ENCODE measurements at regions not wholly inside any gene's neighbourhood (a gene's known extent, or its start where the extent isn't known, plus 50 kb on each side); places are given as distances from the start of the nearest gene placed in this dataset.

- H3K27ac ChIP-seq (ENCODE audit: low read depth, low read length) = no peak overlapping the region
- H4K8ac ChIP-seq (ENCODE audit: extremely low read depth, insufficient read depth, low read length) = no peak overlapping the region
- H3K9ac ChIP-seq (replicated peaks in 1 of 4; ENCODE audit: extremely low read depth in 1 of 4, low read depth in 3 of 4, low read length in 3 of 4) = no peak overlapping the region
- H3K23ac ChIP-seq (ENCODE audit: insufficient read length) = no peak overlapping the region
- no peak overlapping the region for H2BK15ac ChIP-seq (ENCODE audit: low read length)
- H3K36me3 ChIP-seq (ENCODE audit: control insufficient read depth in 2 of 4, insufficient read depth in 4 of 4, low read length in 3 of 4) = no peaks in the 10 kb centered on the region
- H3K4me1 ChIP-seq (replicated peaks in 1 of 4; ENCODE audit: control insufficient read depth in 3 of 4, insufficient read depth in 4 of 4, low read length in 3 of 4) = peaks cover 0 to 5% (median under 1%) of the 10 kb centered on the region in 4 experiments; a peak in 3 of 7 replicates
- no peak overlapping the region for H3K4ac ChIP-seq (replicated peaks; ENCODE audit: insufficient read length, low read depth, low read length)
- H4K91ac ChIP-seq (replicated peaks; ENCODE audit: insufficient read length, low read length) = no peak overlapping the region
- H2AK5ac ChIP-seq (ENCODE audit: low read depth, low read length) = no peak overlapping the region
- FAIRE-seq = no peak
- H3K18ac ChIP-seq (ENCODE audit: extremely low read depth, low read length) = no peak overlapping the region
- no peak overlapping the region for H3K14ac ChIP-seq (ENCODE audit: insufficient read length)
- 90% methylated on average over 5 of the region's 5 CpGs; no CpG with 5 or more reads in 1 of the 2 experiments for WGBS, 2 experiments (ENCODE audit: extremely low coverage in 1 of 2, insufficient coverage in 1 of 2, insufficient read length in 1 of 2, insufficient replicate concordance in 2 of 2, low coverage in 1 of 2, low lambda C conversion rate in 2 of 2, missing lambda C conversion rate in 1 of 2)
- H3K9me3 ChIP-seq (ENCODE audit: insufficient read depth in 2 of 2, low read depth in 1 of 2, low read length in 1 of 2) = no peaks in the 10 kb centered on the region
- no peak overlapping the region for H3K56ac ChIP-seq (replicated peaks; ENCODE audit: insufficient read length, low read depth, low read length)
- H4K5ac ChIP-seq (ENCODE audit: insufficient read length, low read depth, low read length) = no peak overlapping the region
- H2AFZ ChIP-seq (ENCODE audit: low read length) = no peak overlapping the region
- no peak for TF ChIP-seq POLR2A (IDR thresholded peaks at IDR 0.05; ENCODE audit: control extremely low read depth in 1 of 2, low read depth in 2 of 2, low read length in 2 of 2)
- TF ChIP-seq HDAC2 (IDR thresholded peaks at IDR 0.05; ENCODE audit: borderline replicate concordance in 1 of 2, low read depth in 2 of 2, low read length in 2 of 2) = no peak
- no peak for TF ChIP-seq JUN (IDR thresholded peaks at IDR 0.05; ENCODE audit: low read depth, low read length)
- TF ChIP-seq CHD2 (IDR thresholded peaks at IDR 0.05; ENCODE audit: low read length) = no peak
- no peak for TF ChIP-seq GABPA (IDR thresholded peaks at IDR 0.05; ENCODE audit: borderline replicate concordance, insufficient read depth, low read length)
- TF ChIP-seq SIN3A (conservative IDR thresholded peaks at IDR 0.05 in 1 of 2, IDR thresholded peaks at IDR 0.05 in 1 of 2; ENCODE audit: low read depth in 1 of 2, low read length in 2 of 2) = no peak
- TF ChIP-seq CTBP2 (IDR thresholded peaks at IDR 0.05; ENCODE audit: borderline replicate concordance, insufficient read depth, insufficient read length, low read length) = no peak
- peaks cover 10% of the 10 kb centered on the region for H3K79me1 ChIP-seq (ENCODE audit: low read depth, low read length)
- peaks cover 0 to 83% of the 10 kb centered on the region in 2 experiments; a peak in 3 of 4 replicates for H3K79me2 ChIP-seq (ENCODE audit: control insufficient read depth in 1 of 2, insufficient read depth in 2 of 2, low read length in 2 of 2)
- no peak overlapping the region for H2BK120ac ChIP-seq (replicated peaks; ENCODE audit: low read depth, low read length)
- no peak overlapping the region for H2BK5ac ChIP-seq (ENCODE audit: low read depth, low read length)
- H2BK12ac ChIP-seq (ENCODE audit: low read depth, low read length) = no peak overlapping the region
- no peak overlapping the region for H2BK20ac ChIP-seq (ENCODE audit: low read length)
- no peaks in the 10 kb centered on the region for H3K27me3 ChIP-seq (replicated peaks in 1 of 4; ENCODE audit: control insufficient read depth in 3 of 4, extremely low read depth in 1 of 4, insufficient read depth in 3 of 4, low read length in 3 of 4)
- no peak overlapping the region for H3K4me2 ChIP-seq (ENCODE audit: insufficient read depth in 1 of 2, low read depth in 2 of 2, low read length in 2 of 2)
- peaks cover 0 to 2% of the 10 kb centered on the region in 2 experiments for H4K20me1 ChIP-seq (replicated peaks in 1 of 2; ENCODE audit: control insufficient read depth in 1 of 2, insufficient read depth in 2 of 2, low read length in 2 of 2)
- no peak overlapping the region for H3K4me3 ChIP-seq (ENCODE audit: extremely low read depth in 1 of 4, insufficient read depth in 2 of 4, low read depth in 3 of 4, low read length in 4 of 4)
- no peaks in the 10 kb centered on the region for H3K23me2 ChIP-seq (ENCODE audit: low read depth, low read length)
- CTCF ChIA-PET (ENCODE audit: partially characterized antibody) = interaction anchor here (1.2 kb wide), 1 partner anchor 75 kb away, joined by 3 read pairs; no protein-coding TSS in a partner anchor
- no peak for DNase-seq (ENCODE audit: low read depth in 1 of 2, low spot score in 2 of 2)
- POLR2A ChIA-PET (ENCODE audit: partially characterized antibody) = no interaction called here
These were observed 59.4 kb upstream of the MGAT5 start for GRCh38 chr2:134194519-134194918.

Data from H1 (cell line).